Uterus (tissue), 3 donors: ENCODE measurements at regions not wholly inside any gene's neighbourhood (a gene's known extent, or its start where the extent isn't known, plus 50 kb on each side); places are given as distances from the start of the nearest gene placed in this dataset.

Source experiments
- DNase-seq, 2 donors: peaks; one replicate each; pipeline ENCODE4 v3.0.0-alpha.2; 2019 to 2020
- H3K27ac ChIP-seq, 2 donors: fragments of 200-600 bp; sonication (generic); 1 replicate in 1 of 2; 2 replicates in 1 of 2; pipeline ENCODE4 v1.5.1; 2016 to 2018
- H3K27me3 ChIP-seq, 2 donors: fragments of 200-600 bp; sonication (generic); one replicate each; pipeline ENCODE4 v1.5.1; 2018 to 2019; ENCODE audit warnings: control low read depth in 1 of 2
- H3K36me3 ChIP-seq, 2 donors: fragments of 200-600 bp; sonication (generic); one replicate each; pipeline ENCODE4 v1.5.1; 2019; ENCODE audit warnings: control low read depth in 1 of 2
- H3K4me1 ChIP-seq, 2 donors: fragments of 200-600 bp; sonication (generic); one replicate each; pipeline ENCODE4 v1.5.1; 2018 to 2019; ENCODE audit warnings: control low read depth in 1 of 2
- H3K4me3 ChIP-seq, 2 donors: fragments of 200-600 bp; sonication (generic); 1 replicate in 1 of 2; 2 replicates in 1 of 2; pipeline ENCODE4 v1.5.1; 2018 to 2019; ENCODE audit warnings: mild to moderate bottlenecking in 1 of 2
- H3K9me3 ChIP-seq, 2 donors: fragments of 200-600 bp; sonication (generic); one replicate each; pipeline ENCODE4 v1.5.1; 2019; ENCODE audit warnings: control low read depth in 1 of 2
- POLR2A ChIP-seq, 2 donors: fragments of 450-650 bp; IDR thresholded peaks; one replicate each; pipeline ENCODE4 v1.6.1; 2016; ENCODE audit warnings: antibody characterized with exemption in 2 of 2, mild to moderate bottlenecking in 1 of 2, moderate library complexity in 1 of 2
- intact Hi-C: fragments of 100-400 bp; cut with DNase I; formaldehyde crosslinking; loops from one replicate; pipeline ENCODE4 v1.15.1; 2023; ENCODE audit warnings: low total_unique reads
- TF ChIP-seq, protein P1 (sequence below), 4 experiments: fragments of 200-600 bp in 2 of 4; fragments of 450-650 bp in 2 of 4; sonication (generic) in 2 of 4; IDR thresholded peaks; one replicate each; pipeline ENCODE4 v1.5.1; 2016 to 2019; ENCODE audit warnings: antibody characterized with exemption in 4 of 4, mild to moderate bottlenecking in 2 of 4, moderate library complexity in 1 of 4
- donor health status: DM: yes; HTN: yes; CAD: no.

DNA sequence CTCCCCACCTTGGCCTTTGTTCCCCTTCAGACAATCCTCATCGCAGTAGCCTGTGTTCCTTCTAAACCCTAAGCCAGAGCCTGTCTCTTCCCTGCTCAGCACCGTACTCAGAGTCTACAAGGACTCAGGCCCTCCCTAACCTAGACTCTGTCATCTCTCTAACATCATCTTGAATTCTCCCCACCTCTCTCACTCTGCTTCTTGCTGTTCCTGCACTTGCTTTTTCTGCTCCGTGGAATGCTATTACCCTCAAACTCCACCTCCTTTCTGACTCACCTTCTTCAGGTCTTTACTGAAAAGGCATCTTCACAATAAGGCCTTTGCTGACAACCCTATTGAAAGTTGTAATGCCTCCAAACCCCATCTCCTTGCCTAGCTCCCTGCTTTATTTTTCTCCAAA lies 141.0 kb downstream of the DKK1 start:
- Histone ChIP-seq H3K36me3 (no peaks in the 10 kb centered on the region), H3K4me1 (no peaks in the 10 kb centered on the region), H3K27me3 (no peaks in the 10 kb centered on the region), H3K27ac (no peak overlapping the region), H3K9me3 (no peaks in the 10 kb centered on the region), H3K4me3 (no peak overlapping the region)
- TF ChIP-seq, protein P1, sequence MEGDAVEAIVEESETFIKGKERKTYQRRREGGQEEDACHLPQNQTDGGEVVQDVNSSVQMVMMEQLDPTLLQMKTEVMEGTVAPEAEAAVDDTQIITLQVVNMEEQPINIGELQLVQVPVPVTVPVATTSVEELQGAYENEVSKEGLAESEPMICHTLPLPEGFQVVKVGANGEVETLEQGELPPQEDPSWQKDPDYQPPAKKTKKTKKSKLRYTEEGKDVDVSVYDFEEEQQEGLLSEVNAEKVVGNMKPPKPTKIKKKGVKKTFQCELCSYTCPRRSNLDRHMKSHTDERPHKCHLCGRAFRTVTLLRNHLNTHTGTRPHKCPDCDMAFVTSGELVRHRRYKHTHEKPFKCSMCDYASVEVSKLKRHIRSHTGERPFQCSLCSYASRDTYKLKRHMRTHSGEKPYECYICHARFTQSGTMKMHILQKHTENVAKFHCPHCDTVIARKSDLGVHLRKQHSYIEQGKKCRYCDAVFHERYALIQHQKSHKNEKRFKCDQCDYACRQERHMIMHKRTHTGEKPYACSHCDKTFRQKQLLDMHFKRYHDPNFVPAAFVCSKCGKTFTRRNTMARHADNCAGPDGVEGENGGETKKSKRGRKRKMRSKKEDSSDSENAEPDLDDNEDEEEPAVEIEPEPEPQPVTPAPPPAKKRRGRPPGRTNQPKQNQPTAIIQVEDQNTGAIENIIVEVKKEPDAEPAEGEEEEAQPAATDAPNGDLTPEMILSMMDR (IDR thresholded peaks at IDR 0.05) = no peak
- TF ChIP-seq POLR2A (IDR thresholded peaks at IDR 0.05) = no peak
- no peak for DNase-seq
- intact Hi-C loops = no loop called here

DNA sequence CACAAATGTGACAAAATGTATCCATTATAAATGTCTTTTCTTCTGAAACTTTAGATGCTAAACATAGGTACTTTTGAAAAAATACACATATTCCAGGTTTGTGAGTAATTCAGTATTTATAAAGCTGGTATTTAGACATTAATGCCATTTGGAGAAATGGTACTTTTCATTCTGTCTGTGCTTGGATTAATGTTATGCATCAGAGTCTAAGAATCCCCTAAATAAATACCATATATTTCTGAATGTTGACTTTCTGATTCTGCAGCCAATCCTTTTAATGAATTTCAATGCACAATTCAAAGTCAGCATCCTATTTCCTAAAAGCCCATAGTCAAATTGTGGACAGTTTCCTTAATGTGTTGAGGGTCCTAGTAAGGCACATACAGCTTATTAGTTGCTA lies 145.0 kb downstream of the DKK1 start:
- no peaks in the 10 kb centered on the region for H3K9me3 ChIP-seq
- H3K4me3 ChIP-seq = no peak overlapping the region
- H3K4me1 ChIP-seq = no peaks in the 10 kb centered on the region
- intact Hi-C loops = no loop called here
- no peak for DNase-seq
- no peaks in the 10 kb centered on the region for H3K36me3 ChIP-seq
- no peak overlapping the region for H3K27ac ChIP-seq
- TF ChIP-seq, protein P1 (IDR thresholded peaks at IDR 0.05) = no peak
- no peak for TF ChIP-seq POLR2A (IDR thresholded peaks at IDR 0.05)
- H3K27me3 ChIP-seq = no peaks in the 10 kb centered on the region

DNA sequence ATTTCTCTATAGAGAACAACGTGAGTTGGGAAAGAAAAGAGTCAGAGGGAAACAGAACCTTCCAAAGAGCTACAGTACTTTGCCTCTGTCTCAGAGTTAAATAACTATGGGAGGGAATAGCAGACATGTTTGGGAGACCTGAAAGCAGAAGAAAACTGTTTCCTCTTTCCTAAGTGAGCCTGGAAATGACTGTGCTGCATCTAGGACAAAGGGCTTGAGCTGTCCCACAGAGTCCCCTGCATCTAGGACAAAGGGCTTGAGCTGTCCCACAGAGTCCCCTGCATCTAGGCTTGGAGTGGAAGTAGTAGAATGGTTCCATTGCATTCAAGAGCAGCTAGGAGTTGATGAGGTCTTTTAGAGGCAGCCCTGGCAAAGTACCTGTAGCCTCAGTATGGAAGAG lies 149.7 kb downstream of the DKK1 start:
- TF ChIP-seq, protein P1 (IDR thresholded peaks at IDR 0.05) = no peak
- no peak for TF ChIP-seq POLR2A (IDR thresholded peaks at IDR 0.05)
- no peaks in the 10 kb centered on the region for H3K9me3 ChIP-seq
- intact Hi-C loops = no loop called here
- DNase-seq = no peak
- no peaks in the 10 kb centered on the region for H3K4me1 ChIP-seq
- H3K27me3 ChIP-seq = no peaks in the 10 kb centered on the region
- H3K4me3 ChIP-seq = no peak overlapping the region
- no peaks in the 10 kb centered on the region for H3K36me3 ChIP-seq
- no peak overlapping the region for H3K27ac ChIP-seq

DNA sequence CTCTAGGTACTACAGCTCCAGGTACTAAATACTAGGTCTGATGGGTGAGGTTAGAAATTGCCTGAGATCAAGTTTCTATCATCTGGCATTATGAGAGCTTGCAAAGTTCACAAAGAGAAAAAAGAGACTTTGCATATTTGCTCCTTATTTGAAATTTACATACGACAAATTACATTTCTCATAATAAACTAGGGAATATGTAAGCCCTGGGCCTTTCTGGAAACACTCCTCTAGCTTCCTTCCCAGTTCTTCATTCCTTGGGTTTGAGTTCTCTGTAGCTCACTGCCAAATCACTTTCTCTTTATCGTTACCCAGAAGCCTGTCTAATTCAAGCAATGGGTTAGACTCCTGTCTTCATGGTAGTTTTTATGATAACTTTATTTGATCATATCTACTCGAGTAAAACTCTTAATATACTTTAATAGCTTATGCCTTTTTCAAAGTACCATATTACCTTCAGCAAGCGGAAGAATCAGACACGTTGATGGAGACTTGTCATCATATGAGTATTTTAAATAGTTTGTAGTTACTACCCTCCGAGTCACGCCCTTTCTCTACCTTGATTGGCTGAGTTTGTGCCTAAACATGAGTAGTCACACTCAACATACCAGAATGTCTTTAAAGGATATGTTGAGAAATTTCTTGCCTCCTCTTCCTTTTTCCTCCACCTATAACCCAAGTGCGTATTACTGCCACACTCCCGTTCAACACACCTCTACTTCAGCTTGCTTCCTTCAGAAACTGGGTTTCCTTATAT lies 150.5 kb downstream of the DKK1 start:
- no peak for TF ChIP-seq POLR2A (IDR thresholded peaks at IDR 0.05)
- TF ChIP-seq, protein P1 (IDR thresholded peaks at IDR 0.05) = no peak
- Histone ChIP-seq H3K36me3 (no peaks in the 10 kb centered on the region), H3K4me3 (no peak overlapping the region), H3K9me3 (no peaks in the 10 kb centered on the region), H3K27me3 (no peaks in the 10 kb centered on the region), H3K4me1 (no peaks in the 10 kb centered on the region), H3K27ac (no peak overlapping the region)
- DNase-seq = no peak
- intact Hi-C loops = no loop called here

DNA sequence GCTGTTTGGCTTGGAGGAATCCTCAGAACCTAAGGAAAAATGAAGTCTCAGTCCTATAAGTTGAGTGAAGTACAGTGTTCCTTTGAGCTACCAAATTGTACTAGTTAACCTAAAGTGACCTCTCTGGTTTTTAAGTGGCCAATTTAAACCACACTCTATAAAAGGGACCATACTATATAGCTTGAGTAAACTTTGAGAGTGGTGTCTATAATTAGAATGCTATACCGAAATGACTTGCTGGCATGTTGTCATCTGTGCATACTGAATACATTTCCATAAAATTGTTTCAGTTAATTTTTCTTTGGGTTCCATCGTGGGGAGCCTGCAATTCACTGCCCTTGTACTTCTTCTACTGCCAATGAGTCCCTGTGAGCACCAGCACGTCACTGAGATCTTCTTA lies 151.1 kb downstream of the DKK1 start:
- intact Hi-C loops = no loop called here
- H3K4me1 ChIP-seq = no peaks in the 10 kb centered on the region
- TF ChIP-seq POLR2A (IDR thresholded peaks at IDR 0.05) = no peak
- TF ChIP-seq, protein P1 (IDR thresholded peaks at IDR 0.05) = no peak
- no peaks in the 10 kb centered on the region for H3K9me3 ChIP-seq
- DNase-seq = no peak
- no peak overlapping the region for H3K27ac ChIP-seq
- H3K27me3 ChIP-seq = no peaks in the 10 kb centered on the region
- H3K4me3 ChIP-seq = no peak overlapping the region
- no peaks in the 10 kb centered on the region for H3K36me3 ChIP-seq
